Naive thymus-derived CD4-positive, alpha-beta T cell (primary cell): ENCODE measurements at regions not wholly inside any gene's neighbourhood (a gene's known extent, or its start where the extent isn't known, plus 50 kb on each side); places are given as distances from the start of the nearest gene placed in this dataset.

ENCODE experiments used
- ATAC-seq: fragments of 150-1000 bp; cut with Tn5 transposase; 2 replicates; pipeline ENCODE4 v1.10.0; 2021; ENCODE audit warnings: mild to moderate bottlenecking, moderate library complexity
- CTCF ChIA-PET: fragments of 350-600 bp; sonication (Branson Sonifier 250); formaldehyde crosslinking; loops from one replicate; lab custom pipeline; 2021; ENCODE audit warnings: antibody characterized with exemption; lab: Charles Lee
- POLR2A ChIA-PET: fragments of 350-600 bp; sonication (Branson Sonifier 250); formaldehyde crosslinking; loops from one replicate; lab custom pipeline; 2021; ENCODE audit warnings: antibody characterized with exemption, inconsistent platforms; lab: Charles Lee
- DNase-seq, 9 donors: peaks; one replicate each; pipeline versions ENCODE4 v3.0.0 to v3.0.0-alpha.2; 2020 to 2022; ENCODE audit warnings: mixed read lengths in 1 of 9
- H3K27ac ChIP-seq: one replicate; pipeline ENCODE4 v1.7.0; 2013; ENCODE audit warnings: mild to moderate bottlenecking, low read depth, low read length, moderate library complexity
- H3K27me3 ChIP-seq, 2 donors: one replicate each; pipeline ENCODE4 v1.7.0; 2013; ENCODE audit warnings: low read length in 2 of 2, mild to moderate bottlenecking in 2 of 2, moderate library complexity in 2 of 2; ENCODE audit not compliant: control insufficient read depth in 2 of 2, insufficient read depth in 2 of 2
- H3K36me3 ChIP-seq, 3 experiments: 1 replicate in 2 of 3; 2 replicates in 1 of 3; pipeline ENCODE4 v1.7.0; 2013; ENCODE audit warnings: low read length in 3 of 3, mild to moderate bottlenecking in 3 of 3, moderate library complexity in 1 of 3; ENCODE audit not compliant: insufficient read depth in 3 of 3, control insufficient read depth in 2 of 3
- H3K4me1 ChIP-seq, 2 donors: one replicate each; pipeline ENCODE4 v1.7.0; 2013; ENCODE audit warnings: low read length in 2 of 2, mild to moderate bottlenecking in 2 of 2, moderate library complexity in 1 of 2; ENCODE audit not compliant: control insufficient read depth in 2 of 2, insufficient read depth in 2 of 2
- H3K4me3 ChIP-seq: 2 replicates; pipeline ENCODE4 v1.7.0; 2013; ENCODE audit warnings: mild to moderate bottlenecking, low read length
- H3K9me3 ChIP-seq, 3 experiments: 1 replicate in 2 of 3; 2 replicates in 1 of 3; pipeline ENCODE4 v1.7.0; 2013; ENCODE audit warnings: low read length in 3 of 3; ENCODE audit not compliant: control insufficient read depth in 2 of 3
- H3K27ac Mint-ChIP-seq, 9 donors: one replicate each; pipeline ENCODE4 v1.8.0; 2020 to 2022; ENCODE audit warnings: mixed read lengths in 9 of 9, mild to moderate bottlenecking in 8 of 9, moderate library complexity in 5 of 9, inconsistent platforms in 2 of 9
- H3K27me3 Mint-ChIP-seq, 5 donors: one replicate each; pipeline ENCODE4 v1.8.0; 2021 to 2022; ENCODE audit warnings: mixed read lengths in 5 of 5, mild to moderate bottlenecking in 1 of 5
- H3K36me3 Mint-ChIP-seq, 5 donors: one replicate each; pipeline ENCODE4 v1.8.0; 2020 to 2022; ENCODE audit warnings: mixed read lengths in 5 of 5, mild to moderate bottlenecking in 3 of 5, inconsistent platforms in 1 of 5
- H3K4me1 Mint-ChIP-seq, 7 donors: one replicate each; pipeline ENCODE4 v1.8.0; 2020 to 2022; ENCODE audit warnings: mixed read lengths in 7 of 7, mild to moderate bottlenecking in 3 of 7, inconsistent platforms in 1 of 7
- H3K4me3 Mint-ChIP-seq, 10 donors: one replicate each; pipeline ENCODE4 v1.8.0; 2020 to 2022; ENCODE audit warnings: mild to moderate bottlenecking in 10 of 10, mixed read lengths in 10 of 10, moderate library complexity in 6 of 10, inconsistent platforms in 2 of 10
- H3K9me3 Mint-ChIP-seq, 11 donors: one replicate each; pipeline ENCODE4 v1.8.0; 2020 to 2022; ENCODE audit warnings: mixed read lengths in 11 of 11, mild to moderate bottlenecking in 4 of 11, inconsistent platforms in 1 of 11, moderate library complexity in 1 of 11
- intact Hi-C, 2 donors: fragments of 100-400 bp; cut with micrococcal nuclease; formaldehyde crosslinking; loops; one replicate each; pipeline ENCODE4 v1.15.1; 2023

GRCh38 chr5:40405230-40405629 is 274.5 kb upstream of the PTGER4 start:
- no peaks in the 10 kb centered on the region for H3K27me3 Mint-ChIP-seq
- peaks cover 0 to 19% (median 3%) of the 10 kb centered on the region in 5 donors for H3K36me3 Mint-ChIP-seq
- ChIA-PET CTCF (no interaction called here), POLR2A (interaction anchor here (1.1 to 1.2 kb wide), 2 partner anchors 275 to 277 kb away, joined by 3 to 4 read pairs; partner anchors contain the start of gene PTGER4)
- peaks cover 46 to 89% (median 86%) of the 10 kb centered on the region in 7 donors for H3K4me1 Mint-ChIP-seq
- peak overlapping the region in 8 of 10 donors; percentile 6 to 83 (median 49) for H3K4me3 Mint-ChIP-seq
- no peaks in the 10 kb centered on the region for H3K27me3 ChIP-seq
- H3K36me3 ChIP-seq, result no peaks in the 10 kb centered on the region
- intact Hi-C loops, result loop anchor here (10.0 kb wide), 3 partner anchors 350 to 1220 kb away; partner anchors contain the start of gene TTC33 (in 1 of the 2)
- ATAC-seq (no peak), DNase-seq (no peak)
- H3K27ac Mint-ChIP-seq, result peak overlapping the region; percentile 95 to 100 (median 99)
- H3K9me3 ChIP-seq, result no peaks in the 10 kb centered on the region
- H3K27ac ChIP-seq, result peak overlapping the region; percentile 99
- no peak overlapping the region for H3K4me3 ChIP-seq
- H3K9me3 Mint-ChIP-seq, result peaks cover 0 to 10% (median 0%) of the 10 kb centered on the region in 11 donors
- peaks cover 51 to 54% of the 10 kb centered on the region in 2 donors for H3K4me1 ChIP-seq

- Histone ChIP-seq H3K36me3 (no peaks in the 10 kb centered on the region), H3K9me3 (no peaks in the 10 kb centered on the region), H3K4me1 (peaks cover 48 to 50% of the 10 kb centered on the region in 2 donors), H3K4me3 (no peak overlapping the region), H3K27me3 (no peaks in the 10 kb centered on the region), H3K27ac (peak overlapping the region; percentile 99)
- ATAC-seq, result peak; percentile 73
- ChIA-PET POLR2A (interaction anchor here (1.0 to 1.2 kb wide), 2 partner anchors 9 to 277 kb away, joined by 3 to 4 read pairs; no protein-coding TSS in a partner anchor), CTCF (no interaction called here)
- DNase-seq, result peak in 7 of 9 donors; percentile 36 to 66 (median 60)
- Mint-ChIP-seq H3K27me3 (no peaks in the 10 kb centered on the region), H3K4me3 (peak overlapping the region in 9 of 10 donors; percentile 34 to 83 (median 62)), H3K4me1 (peaks cover 43 to 83% (median 80%) of the 10 kb centered on the region in 7 donors), H3K9me3 (peaks cover 0 to 10% (median 0%) of the 10 kb centered on the region in 11 donors), H3K36me3 (peaks cover 0 to 21% (median 3%) of the 10 kb centered on the region in 5 donors), H3K27ac (peak overlapping the region; percentile 95 to 100 (median 99))
- intact Hi-C loops, result loop anchor here (1.0 to 10.0 kb wide), 5 partner anchors 11 to 1220 kb away; partner anchors contain the start of gene TTC33 (in 1 of the 2)
Measured at GRCh38 chr5:40404613-40405012, 275.1 kb upstream of the PTGER4 start.

- Mint-ChIP-seq H3K36me3 (peaks cover 0 to 22% (median 2%) of the 10 kb centered on the region in 5 donors), H3K9me3 (peaks cover 0 to 15% (median 0%) of the 10 kb centered on the region in 11 donors), H3K4me3 (peak overlapping the region in 1 of 10 donors; percentile 3), H3K4me1 (peaks cover 34 to 67% (median 65%) of the 10 kb centered on the region in 7 donors), H3K27me3 (no peaks in the 10 kb centered on the region), H3K27ac (peak overlapping the region in 8 of 9 donors; percentile 4 to 87 (median 24))
- no peak overlapping the region for H3K4me3 ChIP-seq
- intact Hi-C loops, result loop anchor here (2.0 to 10.0 kb wide), 4 partner anchors 33 to 1217 kb away; partner anchors contain the start of gene TTC33 (in 1 of the 2)
- POLR2A ChIA-PET, result interaction anchor here (0.6 to 1.8 kb wide), 4 partner anchors 16 to 240 kb away, joined by 3 to 6 read pairs (median 4); no protein-coding TSS in a partner anchor
- CTCF ChIA-PET, result no interaction called here
- no peaks in the 10 kb centered on the region for H3K36me3 ChIP-seq
- peaks cover 27 to 28% of the 10 kb centered on the region in 2 donors for H3K4me1 ChIP-seq
- no peaks in the 10 kb centered on the region for H3K9me3 ChIP-seq
- no peaks in the 10 kb centered on the region for H3K27me3 ChIP-seq
- no peak overlapping the region for H3K27ac ChIP-seq
- ATAC-seq, result peak; percentile 31
- DNase-seq, result peak in 1 of 9 donors; percentile 20
Measured at GRCh38 chr5:40402007-40402364, 277.7 kb upstream of the PTGER4 start.

- Histone ChIP-seq H3K4me1 (peaks cover 22 to 23% of the 10 kb centered on the region in 2 donors), H3K27me3 (no peaks in the 10 kb centered on the region), H3K36me3 (no peaks in the 10 kb centered on the region), H3K4me3 (no peak overlapping the region), H3K9me3 (no peaks in the 10 kb centered on the region), H3K27ac (peak overlapping the region; percentile 1)
- DNase-seq (no peak), ATAC-seq (no peak)
- H3K4me3 Mint-ChIP-seq, result peak overlapping the region in 1 of 10 donors; percentile 5
- peaks cover 0 to 11% (median 0%) of the 10 kb centered on the region in 11 donors for H3K9me3 Mint-ChIP-seq
- POLR2A ChIA-PET, result interaction anchor here (0.6 to 0.7 kb wide), 3 partner anchors 15 to 240 kb away, joined by 3 to 4 read pairs (median 4); no protein-coding TSS in a partner anchor
- intact Hi-C loops, result loop anchor here (1.0 to 10.0 kb wide), 5 partner anchors 10 to 1217 kb away; partner anchors contain the start of gene TTC33 (in 1 of the 2)
- peak overlapping the region; percentile 13 to 87 (median 26) for H3K27ac Mint-ChIP-seq
- H3K27me3 Mint-ChIP-seq, result no peaks in the 10 kb centered on the region
- peaks cover 0 to 16% (median 0%) of the 10 kb centered on the region in 5 donors for H3K36me3 Mint-ChIP-seq
- H3K4me1 Mint-ChIP-seq, result peaks cover 29 to 61% (median 60%) of the 10 kb centered on the region in 7 donors
- CTCF ChIA-PET, result no interaction called here
Measured at GRCh38 chr5:40401284-40402006, 278.3 kb upstream of the PTGER4 start.

GRCh38 chr5:40400245-40400644 is 279.5 kb upstream of the PTGER4 start:
- H3K27me3 Mint-ChIP-seq, result no peaks in the 10 kb centered on the region
- H3K4me1 ChIP-seq, result peaks cover 11% of the 10 kb centered on the region in 2 donors
- peaks cover 21 to 49% (median 48%) of the 10 kb centered on the region in 7 donors for H3K4me1 Mint-ChIP-seq
- peaks cover 0 to 6% (median 0%) of the 10 kb centered on the region in 11 donors for H3K9me3 Mint-ChIP-seq
- no peaks in the 10 kb centered on the region for H3K36me3 ChIP-seq
- ChIA-PET POLR2A (no interaction called here), CTCF (no interaction called here)
- H3K4me3 Mint-ChIP-seq, result no peak overlapping the region
- H3K36me3 Mint-ChIP-seq, result peaks cover 0 to 20% (median 0%) of the 10 kb centered on the region in 5 donors
- H3K27ac ChIP-seq, result no peak overlapping the region
- H3K27me3 ChIP-seq, result no peaks in the 10 kb centered on the region
- no peak overlapping the region for H3K27ac Mint-ChIP-seq
- ATAC-seq (no peak), DNase-seq (no peak)
- H3K4me3 ChIP-seq, result no peak overlapping the region
- no peaks in the 10 kb centered on the region for H3K9me3 ChIP-seq
- intact Hi-C loops, result loop anchor here (10.0 kb wide), 3 partner anchors 355 to 1215 kb away; partner anchors contain the start of gene TTC33 (in 1 of the 2)

- H3K36me3 ChIP-seq, result no peaks in the 10 kb centered on the region
- Mint-ChIP-seq H3K27me3 (no peaks in the 10 kb centered on the region), H3K36me3 (peaks cover 0 to 20% (median 0%) of the 10 kb centered on the region in 5 donors), H3K4me1 (peaks cover 15 to 40% (median 39%) of the 10 kb centered on the region in 7 donors), H3K9me3 (peaks cover 0 to 6% (median 0%) of the 10 kb centered on the region in 11 donors), H3K4me3 (no peak overlapping the region), H3K27ac (no peak overlapping the region)
- H3K4me1 ChIP-seq, result peaks cover 4% of the 10 kb centered on the region in 2 donors
- no peak for DNase-seq
- CTCF ChIA-PET, result no interaction called here
- intact Hi-C loops, result no loop called here
- H3K9me3 ChIP-seq, result no peaks in the 10 kb centered on the region
- H3K4me3 ChIP-seq, result no peak overlapping the region
- no peak overlapping the region for H3K27ac ChIP-seq
- no peaks in the 10 kb centered on the region for H3K27me3 ChIP-seq
- POLR2A ChIA-PET, result interaction anchor here (1.0 kb wide), 1 partner anchor 11 kb away, joined by 4 read pairs; no protein-coding TSS in a partner anchor
- ATAC-seq, result no peak
Measured at GRCh38 chr5:40399349-40399748, 280.4 kb upstream of the PTGER4 start.
